GM19372 (cell line): ENCODE measurements at regions not wholly inside any gene's neighbourhood (a gene's known extent, or its start where the extent isn't known, plus 50 kb on each side); places are given as distances from the start of the nearest gene placed in this dataset.

Experiments
- ATAC-seq: cut with Tn5 transposase; IDR thresholded peaks from one replicate; pipeline ENCODE4 v1.9.1; 2021; ENCODE audit warnings: mild to moderate bottlenecking, low read depth, moderate library complexity; ENCODE audit not compliant: unreplicated experiment

DNA sequence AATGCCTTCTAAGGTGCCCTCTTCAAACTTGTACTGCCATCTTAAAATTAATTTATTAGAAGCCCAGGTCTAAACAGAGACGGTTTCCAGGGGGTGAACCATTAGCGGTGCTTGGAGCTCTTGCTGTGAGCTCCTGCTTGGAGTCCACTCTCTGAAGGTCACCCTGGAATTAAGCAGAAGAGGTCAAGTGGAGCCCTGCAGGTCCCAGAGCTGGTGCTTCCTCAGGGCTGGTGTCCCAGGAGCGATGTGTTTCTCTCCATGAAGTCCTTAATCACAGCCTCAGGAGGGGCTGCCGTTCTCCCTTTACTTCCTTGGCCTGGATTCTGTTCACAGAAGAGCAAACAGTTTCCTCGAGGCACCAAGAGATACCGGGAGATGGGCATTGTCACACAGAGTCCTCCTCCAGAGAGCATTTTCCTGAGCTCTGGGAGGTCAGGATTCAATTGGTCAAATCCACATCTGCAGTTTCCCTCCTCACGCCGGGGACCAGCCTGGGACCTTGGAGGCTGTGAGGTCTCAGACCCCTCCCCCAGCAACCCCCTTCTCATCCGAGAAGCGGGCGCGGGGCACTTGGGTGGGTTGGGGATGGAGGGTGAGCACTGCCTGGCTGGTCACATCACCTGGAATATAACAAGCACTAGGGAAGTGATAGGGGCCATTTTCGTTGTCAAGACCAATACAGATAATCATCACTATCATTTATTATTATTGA is 310.4 kb downstream of the AJAP1 start:
- ATAC-seq: no peak

DNA sequence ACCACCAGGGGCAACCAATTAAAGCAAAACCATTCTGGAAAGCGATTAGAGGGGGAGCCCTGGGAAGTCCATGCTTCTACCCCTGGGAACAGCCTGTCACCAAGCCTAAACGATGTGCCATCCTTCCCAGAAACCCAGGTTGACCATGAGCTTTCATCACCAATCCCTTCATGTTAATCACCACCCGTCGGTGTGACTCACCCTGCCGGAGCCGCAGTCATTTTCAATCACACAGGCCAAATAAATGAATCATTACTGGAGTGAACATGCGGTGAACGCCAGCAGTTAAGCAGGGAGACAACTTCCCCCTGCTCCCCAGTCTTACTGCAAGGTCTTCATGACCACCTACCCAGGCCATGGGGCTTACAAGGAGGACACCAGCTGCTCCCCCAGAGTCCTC is 308.8 kb downstream of the AJAP1 start:
- no peak for ATAC-seq

DNA sequence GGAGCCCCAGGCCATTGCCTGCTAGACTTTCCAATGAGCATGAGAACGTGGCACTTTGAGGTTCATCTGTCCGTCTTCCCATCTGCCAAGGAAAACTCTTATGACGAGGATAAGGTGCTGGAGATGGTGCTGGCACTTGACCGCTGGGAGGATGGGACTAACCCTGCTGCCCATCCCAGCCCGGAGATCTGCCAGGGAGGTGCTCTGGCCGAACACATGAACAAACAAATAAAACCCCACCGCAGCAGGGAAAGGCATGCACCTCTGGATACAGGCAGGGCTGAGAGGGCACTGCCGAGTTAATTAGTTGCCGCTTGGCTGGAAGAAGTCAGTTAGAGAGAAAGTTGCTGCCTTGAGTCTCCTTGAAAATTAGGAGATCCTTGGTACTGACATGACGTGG is 308.4 kb downstream of the AJAP1 start:
- ATAC-seq: no peak

DNA sequence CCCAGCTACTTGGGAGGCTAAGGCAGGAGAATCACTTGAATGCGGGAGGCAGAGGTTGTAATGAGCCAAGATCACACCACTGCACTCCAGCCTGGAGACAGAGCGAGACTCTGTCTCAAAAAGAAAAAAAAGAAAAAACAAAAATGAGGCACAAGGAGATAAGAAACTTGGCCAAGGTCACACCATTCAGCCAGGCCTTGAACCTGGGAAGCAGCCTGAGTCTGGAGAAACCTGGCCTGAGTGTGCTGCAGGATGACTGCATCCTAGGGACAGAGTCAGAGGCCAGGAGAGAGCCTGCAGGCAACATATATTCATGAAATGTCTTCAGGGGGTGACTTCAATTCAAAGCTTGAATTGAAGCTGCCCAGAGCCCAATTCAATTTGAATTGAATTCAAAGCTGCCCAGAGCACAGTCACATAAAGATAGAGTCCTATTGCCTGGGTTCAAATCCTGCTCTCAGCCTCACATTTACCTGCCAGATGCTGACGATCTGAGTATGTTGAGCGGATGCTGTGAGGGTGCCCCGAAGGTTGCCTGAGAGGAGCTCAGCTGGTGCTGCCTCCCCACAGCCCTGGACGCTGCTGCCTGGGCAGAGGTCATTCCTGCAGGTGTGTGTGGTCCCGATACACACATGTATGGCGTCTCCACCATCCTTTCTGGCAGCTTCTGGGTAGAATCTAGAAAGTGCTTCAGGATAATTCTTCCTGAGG is 307.7 kb downstream of the AJAP1 start:
- no peak for ATAC-seq

DNA sequence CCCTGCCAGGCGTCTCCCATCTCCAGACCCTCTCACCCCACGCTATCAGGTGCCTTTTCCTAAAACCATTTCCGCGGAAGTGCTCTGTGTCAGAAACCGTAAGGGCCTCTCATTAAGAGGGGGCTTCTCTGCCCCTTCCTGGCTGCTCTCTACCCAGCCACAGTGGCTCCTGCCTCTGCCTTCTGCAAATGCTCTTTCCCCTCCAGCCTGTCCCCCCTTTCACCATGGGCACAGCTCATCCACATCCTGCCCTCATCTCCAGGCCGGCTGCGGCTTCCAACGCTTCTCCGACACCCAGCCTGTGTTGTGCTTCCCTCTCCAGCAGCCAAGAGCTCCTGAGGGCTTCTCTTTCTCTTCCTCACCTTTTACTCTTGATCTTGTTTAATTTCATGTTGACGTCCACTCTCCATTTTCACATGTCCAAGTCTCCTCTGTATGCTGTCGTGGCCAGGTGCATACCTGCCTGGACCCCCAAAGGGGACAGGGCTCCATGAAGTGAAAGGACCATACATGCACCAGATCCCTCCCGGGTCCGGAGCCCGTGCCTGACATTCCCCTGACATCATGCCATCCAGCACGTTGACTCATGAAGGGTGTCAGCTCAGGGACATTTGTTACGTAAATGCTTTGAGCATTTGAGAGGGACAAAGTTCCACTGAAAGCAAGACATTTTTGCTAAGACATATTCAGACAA is 306.5 kb downstream of the AJAP1 start:
- ATAC-seq: no peak

DNA sequence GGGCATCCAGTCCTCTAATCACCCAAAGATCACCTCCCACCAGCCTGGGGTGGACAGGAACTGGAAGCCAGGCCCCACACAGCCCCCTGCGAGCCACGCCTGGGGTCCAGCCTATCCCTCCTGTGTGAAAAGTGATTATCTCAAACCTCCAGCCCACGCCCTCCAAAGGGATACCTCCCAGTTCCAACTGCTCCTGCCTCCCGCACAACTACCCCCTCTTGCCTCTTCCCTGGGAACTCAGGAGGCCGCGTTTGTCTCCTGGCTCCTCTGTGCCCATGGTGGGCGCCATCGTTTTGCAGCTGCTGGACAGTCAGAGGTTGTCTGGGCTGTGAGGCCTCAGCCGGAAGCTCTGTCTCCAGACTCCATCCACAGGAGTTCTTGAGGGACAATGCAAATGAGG is 305.9 kb downstream of the AJAP1 start:
- no peak for ATAC-seq

DNA sequence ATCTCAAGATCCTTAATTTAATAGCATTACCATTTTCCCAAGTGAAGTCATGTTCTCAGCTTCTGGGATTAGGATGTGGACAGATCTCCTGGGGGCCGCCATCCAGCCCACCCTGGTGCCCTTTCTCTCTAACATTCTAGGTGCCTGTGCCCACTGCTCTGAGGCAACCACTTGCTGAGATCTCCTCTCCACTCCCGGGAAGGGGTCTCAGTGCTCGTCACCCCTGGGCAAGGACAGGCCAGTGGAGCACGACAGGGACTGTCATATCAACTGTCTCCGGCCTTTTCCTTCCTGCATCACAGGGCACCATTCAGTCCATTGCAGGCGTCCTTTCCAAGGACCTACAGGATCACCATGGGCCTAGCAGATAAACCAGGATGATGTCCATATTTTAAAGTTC is 304.8 kb downstream of the AJAP1 start:
- ATAC-seq: no peak

DNA sequence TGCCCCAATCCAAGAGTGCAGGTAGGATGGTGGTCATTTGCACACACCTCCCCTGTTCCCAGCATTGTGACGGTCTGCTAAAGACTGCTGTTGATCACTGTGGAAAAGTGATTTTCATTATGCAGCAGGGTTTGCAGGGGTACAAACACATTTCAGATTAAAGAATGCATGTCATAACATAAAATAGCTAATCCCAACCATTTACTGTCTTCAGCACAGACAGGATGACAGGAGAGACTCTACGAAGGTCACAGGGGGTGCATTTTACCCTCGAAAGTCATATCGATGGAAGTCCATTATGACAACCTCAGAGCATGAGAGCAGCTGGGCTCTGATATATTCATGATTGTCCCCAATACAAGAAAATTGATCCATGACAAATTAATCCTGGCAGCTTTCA is 302.6 kb downstream of the AJAP1 start:
- ATAC-seq: no peak

DNA sequence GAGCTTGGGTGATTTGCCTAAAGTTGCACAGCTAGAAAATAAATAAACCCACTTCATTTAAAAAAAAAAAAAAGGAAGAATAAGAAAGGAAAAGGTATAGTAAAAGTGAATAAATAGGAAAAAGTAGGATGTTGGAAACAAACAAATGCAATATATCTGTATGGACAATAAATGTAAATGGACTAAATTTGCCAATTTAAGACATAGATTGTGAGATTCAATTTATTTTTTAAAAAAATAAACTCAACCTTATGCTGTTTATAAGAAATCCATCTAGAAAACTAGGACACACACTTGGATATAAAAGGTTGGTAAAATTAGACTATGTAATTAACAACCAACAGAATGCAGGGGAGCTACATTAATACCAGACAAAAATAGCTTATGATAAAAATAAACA is 300.0 kb downstream of the AJAP1 start:
- no peak for ATAC-seq

DNA sequence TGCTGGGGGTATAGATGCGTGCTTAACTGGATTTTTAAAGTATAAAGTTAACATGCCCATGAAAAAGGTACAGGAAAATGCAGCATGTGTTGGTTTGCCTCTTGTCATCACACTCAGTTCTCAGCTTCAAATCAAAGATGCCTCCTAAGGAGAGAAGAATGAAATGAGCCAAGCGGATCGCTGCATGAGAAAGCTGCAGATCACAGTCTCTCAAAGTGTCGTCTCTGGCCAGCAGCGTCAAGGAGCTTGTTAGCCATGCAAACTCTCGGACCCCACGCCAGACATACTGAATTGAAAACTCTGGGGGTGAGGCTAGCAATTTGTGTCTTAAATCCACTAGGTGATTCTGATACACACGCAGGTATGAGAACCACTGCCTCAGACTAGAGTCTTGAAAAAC is 297.2 kb downstream of the AJAP1 start:
- ATAC-seq: no peak

DNA sequence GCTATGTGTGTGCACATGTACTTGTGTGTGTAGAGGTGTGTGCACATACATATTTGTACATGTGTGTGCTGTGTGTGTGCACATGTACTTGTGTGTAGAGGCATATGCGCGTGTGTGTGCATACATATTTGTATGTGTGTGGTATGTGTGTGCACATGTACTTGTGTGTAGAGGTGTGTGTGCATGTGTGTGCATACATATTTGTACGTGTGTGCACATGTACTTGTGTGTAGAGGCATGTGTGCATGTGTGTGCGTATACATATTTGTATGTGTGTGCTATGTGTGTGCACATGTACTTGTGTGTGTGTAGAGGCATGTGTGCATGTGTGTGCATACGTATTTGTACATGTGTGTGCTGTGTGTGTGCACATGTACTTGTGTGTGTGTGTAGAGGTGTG is 291.9 kb downstream of the AJAP1 start:
- ATAC-seq: no peak

DNA sequence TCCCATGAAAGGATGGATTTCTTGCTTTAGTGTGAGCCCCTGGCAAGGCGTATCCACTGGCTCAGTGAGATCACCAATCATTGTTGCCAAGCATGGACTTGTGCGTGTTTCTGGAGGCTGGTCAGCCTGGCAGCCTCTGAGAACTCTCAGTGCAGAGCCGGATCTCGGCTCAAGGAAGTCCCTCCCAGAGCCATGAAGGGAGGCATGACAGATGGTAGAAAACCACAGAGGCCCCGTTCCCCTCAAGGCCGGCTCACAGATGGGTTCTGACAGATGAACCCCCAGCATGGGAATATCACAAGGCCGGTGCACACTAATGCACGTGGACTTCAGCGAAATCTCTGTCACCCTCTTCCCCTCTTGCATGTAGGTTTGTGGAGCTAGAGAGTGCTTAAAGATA is 290.5 kb downstream of the AJAP1 start:
- no peak for ATAC-seq

DNA sequence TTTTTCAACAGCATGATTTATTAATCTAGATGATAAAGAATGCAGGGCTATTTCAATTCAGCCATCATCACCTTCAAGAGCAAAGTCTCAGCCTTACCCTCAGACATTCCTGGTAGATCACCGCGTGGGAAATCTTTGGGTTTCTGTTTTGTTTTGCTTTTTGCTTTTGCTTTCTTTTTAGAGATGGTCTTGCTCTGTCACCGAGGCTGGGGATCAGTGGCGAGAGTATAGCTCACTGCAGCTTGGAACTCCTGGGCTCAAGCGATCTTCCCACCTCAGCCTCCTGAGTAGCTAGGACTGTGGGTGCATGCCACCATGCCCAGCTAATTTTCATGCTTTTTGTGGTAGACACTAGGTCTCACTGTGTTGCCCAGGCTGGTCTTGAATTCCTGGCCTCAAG is 289.7 kb downstream of the AJAP1 start:
- no peak for ATAC-seq

DNA sequence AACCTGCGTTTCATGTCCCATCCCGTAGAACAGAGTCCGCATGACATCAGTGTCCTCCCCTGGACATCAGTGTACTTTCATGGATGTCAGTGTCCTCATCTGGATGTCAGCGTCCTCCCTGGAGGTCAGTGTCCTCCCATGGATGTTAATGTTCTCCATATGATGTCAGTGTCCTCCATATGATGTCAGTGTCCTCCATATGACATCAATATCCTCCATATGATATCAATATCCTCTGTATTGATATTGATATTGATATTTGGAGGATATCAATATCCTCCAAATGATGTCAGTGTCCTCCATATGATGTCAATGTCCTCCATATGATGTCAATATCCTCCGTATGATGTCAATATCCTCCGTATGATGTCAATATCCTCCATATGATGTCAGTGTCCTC is 284.9 kb downstream of the AJAP1 start:
- ATAC-seq: no peak

DNA sequence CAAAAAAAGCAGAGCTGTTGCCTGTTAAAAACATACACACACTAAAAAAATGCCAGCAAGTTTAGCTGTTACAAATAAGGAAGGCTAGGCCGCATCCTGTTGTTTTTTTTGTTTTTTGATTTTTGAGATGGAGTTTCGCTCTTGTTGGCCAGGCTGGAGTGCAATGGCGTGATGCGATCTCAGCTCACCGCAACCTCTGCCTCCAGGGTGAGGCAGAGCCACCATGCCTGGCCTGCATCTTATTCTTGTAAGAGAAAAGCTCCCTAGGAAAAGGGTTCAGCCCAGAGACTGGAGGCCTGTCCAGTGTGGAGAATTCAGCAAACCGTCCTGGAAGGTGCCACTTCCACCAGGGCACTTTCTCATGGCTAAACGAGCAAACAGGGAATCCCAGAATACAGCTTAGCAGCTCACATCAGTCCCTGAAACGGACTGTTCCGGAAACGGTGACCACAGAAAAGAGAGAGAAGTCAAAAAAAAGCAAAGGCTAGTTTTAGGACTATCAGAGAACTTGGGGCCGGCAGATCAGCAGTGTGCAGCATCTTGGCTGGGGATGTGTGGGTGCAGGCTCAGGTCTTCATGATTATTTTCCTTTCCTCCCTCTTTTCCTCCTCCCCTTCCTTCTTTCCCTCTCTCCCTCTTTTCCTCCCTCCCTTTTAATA is 283.6 kb downstream of the AJAP1 start:
- ATAC-seq: no peak

DNA sequence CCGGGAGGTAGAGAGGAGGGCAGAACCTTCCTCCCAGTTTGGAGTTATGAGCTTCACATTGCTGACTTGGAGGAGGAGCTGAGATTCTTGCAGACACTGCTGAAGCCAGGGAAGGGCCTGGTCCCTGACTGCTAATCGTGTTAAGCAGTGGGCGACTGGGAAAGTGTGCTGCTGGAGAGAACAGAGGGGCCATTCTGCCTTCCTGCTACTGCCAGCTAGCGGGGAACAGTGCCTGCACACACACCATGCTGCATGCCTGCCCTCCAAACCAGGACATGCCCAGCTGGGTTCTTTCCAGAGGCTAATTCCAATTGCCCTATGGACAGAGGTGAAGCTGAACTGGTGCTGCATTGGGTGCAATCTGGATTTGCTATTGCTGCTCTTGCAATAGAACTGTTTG is 281.4 kb downstream of the AJAP1 start:
- ATAC-seq: no peak

DNA sequence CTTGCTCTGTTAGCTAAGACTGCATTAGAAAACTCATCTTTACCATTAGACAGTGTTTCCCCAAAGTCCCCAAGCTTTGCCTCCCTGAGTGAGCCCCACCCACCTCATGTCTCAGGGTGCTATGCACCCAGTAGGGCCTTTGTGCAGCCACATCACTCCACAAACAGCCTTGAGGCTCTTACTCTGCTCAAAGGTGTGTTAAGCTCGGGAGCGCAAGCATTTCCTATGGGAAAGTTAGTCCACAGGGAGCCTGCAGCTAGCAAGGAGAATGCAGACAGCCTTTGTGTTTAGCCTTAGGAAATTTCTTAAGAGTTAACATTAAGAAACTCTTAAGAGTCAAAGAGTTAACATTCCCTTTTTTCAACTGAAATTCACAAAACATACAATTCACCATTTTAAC is 278.8 kb downstream of the AJAP1 start:
- ATAC-seq: no peak

DNA sequence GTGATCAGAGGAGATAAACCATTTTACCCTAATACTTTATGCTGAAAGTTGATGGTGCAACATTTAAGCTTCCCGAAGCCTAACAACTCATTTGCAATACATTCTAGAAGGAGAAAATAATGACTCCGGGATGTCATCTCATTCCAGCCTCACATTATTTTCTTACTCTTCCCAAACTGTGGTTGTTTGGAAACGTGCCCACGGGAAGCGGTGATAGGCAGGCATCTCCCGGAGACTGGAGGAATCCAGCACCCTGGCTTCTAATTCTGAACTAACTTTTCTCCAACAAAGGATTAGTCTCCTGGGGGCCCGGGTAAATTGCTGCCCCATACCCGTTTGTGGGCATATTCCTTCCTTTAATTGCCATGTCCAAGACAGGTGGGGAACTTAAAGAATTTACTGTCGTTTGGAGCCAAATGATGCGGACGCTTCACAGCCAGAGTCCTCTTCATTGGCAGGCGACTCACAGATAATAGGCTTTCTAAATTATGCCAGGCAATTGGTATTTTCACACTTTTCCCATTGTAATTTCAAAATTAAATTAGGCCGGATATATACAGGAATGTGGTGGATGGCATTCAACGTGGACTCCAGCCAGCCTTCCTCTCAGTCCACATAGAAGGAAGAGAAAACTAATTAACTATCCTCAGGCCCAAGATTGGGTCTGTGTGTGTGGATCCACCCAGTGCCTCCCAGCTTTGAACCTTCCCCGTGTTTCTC is 278.1 kb downstream of the AJAP1 start:
- ATAC-seq: no peak

DNA sequence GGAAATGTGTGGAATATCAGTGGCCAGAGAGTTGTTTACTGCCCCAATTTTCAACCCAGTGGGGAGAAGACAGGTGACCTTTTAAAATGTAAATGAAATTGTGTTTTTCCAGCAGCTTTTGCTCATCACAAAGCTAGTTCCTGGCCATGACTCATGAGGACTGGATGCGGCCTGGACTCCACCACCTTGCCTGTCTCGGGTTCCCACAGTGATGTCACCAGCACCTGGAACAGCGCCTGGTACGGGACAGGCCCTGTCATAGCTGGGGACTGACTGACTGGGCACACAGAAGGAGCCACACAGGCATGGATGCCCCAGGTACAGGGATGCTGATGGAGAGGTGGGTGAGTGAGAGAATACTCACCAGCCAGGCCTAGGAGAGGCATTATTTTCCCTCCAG is 277.1 kb downstream of the AJAP1 start:
- ATAC-seq: no peak

DNA sequence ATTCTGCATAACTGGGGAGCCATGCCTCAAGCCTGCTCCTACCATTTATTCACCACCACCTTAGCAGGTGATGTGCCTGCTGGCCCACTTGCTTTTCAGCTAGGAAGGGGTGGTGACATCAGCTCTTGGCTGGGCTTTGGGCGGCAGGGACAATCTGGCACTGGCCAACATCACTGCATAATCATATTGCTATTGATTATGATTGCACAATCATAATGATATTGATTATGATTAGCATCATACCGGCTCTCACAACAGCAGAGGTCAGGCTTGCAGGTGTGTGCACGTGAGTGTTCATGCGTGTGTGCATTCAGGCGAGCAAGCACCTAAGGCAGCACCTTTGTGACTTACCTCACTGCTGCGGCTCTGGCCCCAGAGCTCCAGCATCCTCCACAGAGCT is 273.8 kb downstream of the AJAP1 start:
- ATAC-seq: no peak

DNA sequence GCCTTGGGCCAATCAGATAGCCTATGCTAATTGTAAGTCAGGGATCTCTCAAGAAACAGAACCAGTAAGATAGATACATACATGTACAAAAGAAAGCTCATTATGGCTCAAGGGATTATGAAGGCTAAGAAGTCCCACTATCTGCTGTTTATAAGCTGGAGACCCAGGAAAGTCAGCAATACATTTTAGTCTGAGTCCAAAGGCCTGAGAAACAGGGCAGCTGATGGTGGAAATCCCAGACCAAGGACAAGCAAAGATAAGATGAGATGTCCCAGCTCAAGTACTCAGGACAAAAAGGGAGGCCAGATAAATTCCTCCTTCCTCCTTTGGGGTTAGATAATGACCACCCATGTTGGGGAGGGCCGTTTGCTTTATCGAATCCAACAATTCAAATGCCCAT is 269.9 kb downstream of the AJAP1 start:
- no peak for ATAC-seq
